H1 (cell line): ENCODE measurements at regions not wholly inside any gene's neighbourhood (a gene's known extent, or its start where the extent isn't known, plus 50 kb on each side); places are given as distances from the start of the nearest gene placed in this dataset.

Experiments
- CTCF ChIA-PET: fragments of 300-600 bp; sonication (Branson Sonifier 250); formaldehyde crosslinking; loops from one replicate; lab custom pipeline; 2021; ENCODE audit not compliant: partially characterized antibody; lab: Charles Lee
- POLR2A ChIA-PET: fragments of 300-600 bp; sonication (Branson Sonifier 250); formaldehyde crosslinking; loops from one replicate; lab custom pipeline; 2021; ENCODE audit warnings: inconsistent platforms; ENCODE audit not compliant: partially characterized antibody; lab: Charles Lee
- DNase-seq, 2 experiments: peaks; one replicate each; pipeline versions ENCODE4 v3.0.0 to v3.0.0-alpha.2; 2010 to 2022; ENCODE audit warnings: low spot score in 2 of 2, low read depth in 1 of 2, mixed read lengths in 1 of 2
- FAIRE-seq: peaks from 2 replicates; lab custom pipeline; 2011; peaks lifted over from hg19 to GRCh38; lab: Jason Lieb, UNC
- H2AFZ ChIP-seq: 2 replicates; pipeline ENCODE4 v1.8.1; 2012; ENCODE audit warnings: low read length, inconsistent platforms
- H2AK5ac ChIP-seq: 2 replicates; pipeline ENCODE4 v1.6.1; 2013; ENCODE audit warnings: low read depth, low read length
- H2BK120ac ChIP-seq: replicated peaks from 2 replicates; pipeline ENCODE3; 2013; ENCODE audit warnings: low read depth, low read length, inconsistent platforms
- H2BK12ac ChIP-seq: 2 replicates; pipeline ENCODE4 v1.6.1; 2013; ENCODE audit warnings: low read depth, low read length
- H2BK15ac ChIP-seq: 2 replicates; pipeline ENCODE4 v1.6.1; 2013; ENCODE audit warnings: low read length
- H2BK20ac ChIP-seq: 2 replicates; pipeline ENCODE4 v1.6.1; 2013; ENCODE audit warnings: low read length
- H2BK5ac ChIP-seq: 2 replicates; pipeline ENCODE4 v1.6.1; 2013; ENCODE audit warnings: low read depth, low read length
- H3K14ac ChIP-seq: 2 replicates; pipeline ENCODE4 v1.6.1; 2013; ENCODE audit warnings: inconsistent platforms; ENCODE audit not compliant: insufficient read length
- H3K18ac ChIP-seq: 2 replicates; pipeline ENCODE4 v1.6.1; 2013; ENCODE audit warnings: low read length; ENCODE audit errors: extremely low read depth
- H3K23ac ChIP-seq: 2 replicates; pipeline ENCODE4 v1.6.1; 2013; ENCODE audit warnings: inconsistent platforms; ENCODE audit not compliant: insufficient read length
- H3K23me2 ChIP-seq: 2 replicates; pipeline ENCODE4 v1.6.1; 2013; ENCODE audit warnings: low read depth, low read length
- H3K27ac ChIP-seq: 2 replicates; pipeline ENCODE4 v1.6.1; 2011; ENCODE audit warnings: low read depth, low read length, inconsistent platforms
- H3K27me3 ChIP-seq, 4 experiments: replicated peaks in 1 of 4; 1 replicate in 1 of 4; 2 replicates in 3 of 4; pipeline versions ENCODE4 v1.6.1 to v1.8.1; 2011 to 2013; ENCODE audit warnings: low read length in 3 of 4, mild to moderate bottlenecking in 3 of 4, inconsistent platforms in 2 of 4, mixed read lengths in 2 of 4, moderate library complexity in 1 of 4; ENCODE audit not compliant: control insufficient read depth in 3 of 4, insufficient read depth in 3 of 4; ENCODE audit errors: extremely low read depth in 1 of 4
- H3K36me3 ChIP-seq, 4 experiments: 2 replicates each; pipeline versions ENCODE4 v1.6.1 to v1.8.1; 2011 to 2013; ENCODE audit warnings: mild to moderate bottlenecking in 4 of 4, low read length in 3 of 4, moderate library complexity in 2 of 4, control low read depth in 1 of 4, inconsistent platforms in 1 of 4; ENCODE audit not compliant: insufficient read depth in 4 of 4, control insufficient read depth in 2 of 4
- H3K4ac ChIP-seq: replicated peaks from 2 replicates; pipeline ENCODE3; 2013; ENCODE audit warnings: low read length, low read depth, mixed read lengths, inconsistent platforms; ENCODE audit not compliant: insufficient read length
- H3K4me1 ChIP-seq, 4 experiments: replicated peaks in 1 of 4; 1 replicate in 1 of 4; 2 replicates in 3 of 4; pipeline versions ENCODE4 v1.6.1 to v1.8.1; 2011 to 2013; ENCODE audit warnings: low read length in 3 of 4, inconsistent platforms in 2 of 4, mixed read lengths in 1 of 4; ENCODE audit not compliant: insufficient read depth in 4 of 4, control insufficient read depth in 3 of 4
- H3K4me2 ChIP-seq, 2 experiments: 2 replicates each; pipeline versions ENCODE4 v1.6.1 to v1.8.1; 2011 to 2013; ENCODE audit warnings: low read depth in 2 of 2, low read length in 2 of 2, control low read depth in 1 of 2, inconsistent platforms in 1 of 2, mild to moderate bottlenecking in 1 of 2; ENCODE audit not compliant: insufficient read depth in 1 of 2
- H3K4me3 ChIP-seq, 4 experiments: fragments of 200-600, 300-600 bp in 1 of 4; sonication (generic), shearing (Covaris generic), sonication (Bioruptor Twin) in 1 of 4; 2 replicates each; pipeline versions ENCODE4 v1.5.1 to v1.8.1; 2011 to 2016; ENCODE audit warnings: low read length in 4 of 4, low read depth in 3 of 4, control low read depth in 2 of 4, inconsistent platforms in 2 of 4, mild to moderate bottlenecking in 2 of 4, mixed read lengths in 1 of 4, moderate library complexity in 1 of 4; ENCODE audit not compliant: insufficient read depth in 2 of 4; ENCODE audit errors: extremely low read depth in 1 of 4
- H3K56ac ChIP-seq: replicated peaks from 2 replicates; pipeline ENCODE3; 2013; ENCODE audit warnings: low read depth, mild to moderate bottlenecking, mixed read lengths, low read length, inconsistent platforms; ENCODE audit not compliant: insufficient read length
- H3K79me1 ChIP-seq: 2 replicates; pipeline ENCODE4 v1.6.1; 2013; ENCODE audit warnings: low read depth, low read length, control low read depth
- H3K79me2 ChIP-seq, 2 experiments: 2 replicates each; pipeline versions ENCODE4 v1.6.1 to v1.8.1; 2012 to 2013; ENCODE audit warnings: low read length in 2 of 2, mild to moderate bottlenecking in 2 of 2, inconsistent platforms in 1 of 2; ENCODE audit not compliant: insufficient read depth in 2 of 2, control insufficient read depth in 1 of 2
- H3K9ac ChIP-seq, 4 experiments: replicated peaks in 1 of 4; 1 replicate in 1 of 4; 2 replicates in 3 of 4; pipeline versions ENCODE4 v1.6.1 to v1.8.1; 2011 to 2013; ENCODE audit warnings: low read depth in 3 of 4, low read length in 3 of 4, control low read depth in 2 of 4, mild to moderate bottlenecking in 2 of 4, moderate library complexity in 2 of 4, inconsistent platforms in 1 of 4; ENCODE audit errors: extremely low read depth in 1 of 4
- H3K9me3 ChIP-seq, 2 experiments: 2 replicates each; pipeline versions ENCODE4 v1.6.1 to v1.8.1; 2012 to 2013; ENCODE audit warnings: mild to moderate bottlenecking in 2 of 2, moderate library complexity in 2 of 2, control low read depth in 1 of 2, inconsistent platforms in 1 of 2, low read depth in 1 of 2, low read length in 1 of 2, mixed read lengths in 1 of 2; ENCODE audit not compliant: insufficient read depth in 2 of 2
- H4K20me1 ChIP-seq, 2 experiments: replicated peaks in 1 of 2; 2 replicates each; pipeline versions ENCODE3 to v1.8.1; 2011 to 2013; ENCODE audit warnings: inconsistent platforms in 2 of 2, low read length in 2 of 2, mild to moderate bottlenecking in 1 of 2; ENCODE audit not compliant: insufficient read depth in 2 of 2, control insufficient read depth in 1 of 2
- H4K5ac ChIP-seq: 2 replicates; pipeline ENCODE4 v1.6.1; 2013; ENCODE audit warnings: low read length, low read depth, mixed read lengths, inconsistent platforms; ENCODE audit not compliant: insufficient read length
- H4K8ac ChIP-seq: 2 replicates; pipeline ENCODE4 v1.8.0; 2013; ENCODE audit warnings: mild to moderate bottlenecking, moderate library complexity, low read length, inconsistent platforms; ENCODE audit not compliant: insufficient read depth; ENCODE audit errors: extremely low read depth
- H4K91ac ChIP-seq: replicated peaks from 2 replicates; pipeline ENCODE3; 2013; ENCODE audit warnings: low read length, mixed read lengths, inconsistent platforms; ENCODE audit not compliant: insufficient read length
- E2F6 ChIP-seq: IDR thresholded peaks from 2 replicates; pipeline ENCODE4 v1.6.1; 2012; ENCODE audit warnings: inconsistent platforms
- GABPA ChIP-seq: IDR thresholded peaks from 2 replicates; pipeline ENCODE4 v1.6.1; 2011; ENCODE audit warnings: mild to moderate bottlenecking, low read length, moderate library complexity, borderline replicate concordance; ENCODE audit not compliant: insufficient read depth
- HDAC2 ChIP-seq, 2 experiments: fragments of 300-600 bp in 1 of 2; sonication (generic) in 1 of 2; IDR thresholded peaks; 2 replicates each; pipeline ENCODE4 v1.6.1; 2011 to 2012; ENCODE audit warnings: low read depth in 2 of 2, low read length in 2 of 2, mild to moderate bottlenecking in 2 of 2, moderate library complexity in 2 of 2, borderline replicate concordance in 1 of 2, inconsistent platforms in 1 of 2
- HDAC6 ChIP-seq: IDR thresholded peaks from one replicate; pipeline ENCODE4 v1.7.1; 2012; ENCODE audit warnings: low read depth, mild to moderate bottlenecking, inconsistent platforms, low read length, moderate library complexity
- POLR2AphosphoS5 ChIP-seq: IDR thresholded peaks from 2 replicates; pipeline ENCODE4 v1.6.1; 2011; ENCODE audit warnings: low read depth, low read length
- POU5F1 ChIP-seq: IDR thresholded peaks from 2 replicates; pipeline ENCODE4 v1.6.1; 2011; ENCODE audit warnings: low read depth, mild to moderate bottlenecking, low read length, moderate library complexity
- SIRT6 ChIP-seq: IDR thresholded peaks from one replicate; pipeline ENCODE4 v1.7.1; 2012; ENCODE audit warnings: low read length, inconsistent platforms
- SP4 ChIP-seq: IDR thresholded peaks from 2 replicates; pipeline ENCODE4 v1.6.1; 2012; ENCODE audit warnings: low read length, inconsistent platforms
- TCF12 ChIP-seq: IDR thresholded peaks from 2 replicates; pipeline ENCODE4 v1.6.1; 2011; ENCODE audit warnings: low read depth, mild to moderate bottlenecking, low read length
- USF2 ChIP-seq: IDR thresholded peaks from 2 replicates; pipeline ENCODE4 v1.6.1; 2011; ENCODE audit warnings: low read length, improper control_type of control experiment
- WGBS, 2 experiments: shearing (Covaris generic) in 1 of 2; methylation state at CpG; one replicate each; pipeline versions ENCODE4 v1.1.6 to v1.1.7; 2013 to 2015; ENCODE audit warnings: low lambda C conversion rate in 2 of 2, mixed read lengths in 2 of 2, inconsistent platforms in 1 of 2, low coverage in 1 of 2, missing lambda C conversion rate in 1 of 2; ENCODE audit not compliant: insufficient replicate concordance in 2 of 2, insufficient coverage in 1 of 2, insufficient read length in 1 of 2; ENCODE audit errors: extremely low coverage in 1 of 2, missing lambda C conversion rate in 1 of 2; 5-methylcytosine and 5-hydroxymethylcytosine counted together

- Histone ChIP-seq H2AFZ (no peak overlapping the region), H2BK15ac (no peak overlapping the region), H3K4me1 (no peaks in the 10 kb centered on the region), H4K5ac (no peak overlapping the region), H3K4ac (no peak overlapping the region), H2BK120ac (no peak overlapping the region), H2BK12ac (no peak overlapping the region), H3K23ac (no peak overlapping the region), H3K79me1 (no peaks in the 10 kb centered on the region), H2BK5ac (no peak overlapping the region), H3K9ac (no peak overlapping the region), H3K36me3 (no peaks in the 10 kb centered on the region), H3K4me2 (no peak overlapping the region), H3K79me2 (no peaks in the 10 kb centered on the region), H3K23me2 (no peaks in the 10 kb centered on the region), H3K4me3 (no peak overlapping the region), H3K27ac (no peak overlapping the region), H3K18ac (no peak overlapping the region), H2AK5ac (no peak overlapping the region), H3K27me3 (no peaks in the 10 kb centered on the region), H3K56ac (no peak overlapping the region), H2BK20ac (no peak overlapping the region), H4K8ac (no peak overlapping the region), H4K20me1 (no peaks in the 10 kb centered on the region), H3K14ac (no peak overlapping the region), H3K9me3 (peaks cover 3% of the 10 kb centered on the region in 2 experiments; a peak in 2 of 4 replicates), H4K91ac (no peak overlapping the region)
- WGBS, 2 experiments: 95% methylated on average over 3 of the region's 3 CpGs; no CpG with 5 or more reads in 1 of the 2 experiments
- FAIRE-seq (no peak), DNase-seq (no peak)
- ChIA-PET CTCF (no interaction called here), POLR2A (no interaction called here)
- TF ChIP-seq HDAC6: no peak
- TF ChIP-seq SP4: no peak
- TF ChIP-seq TCF12: no peak
- TF ChIP-seq E2F6: no peak
- TF ChIP-seq HDAC2 (IDR thresholded peaks at IDR 0.05; ENCODE audit: borderline replicate concordance in 1 of 2, low read depth in 2 of 2, low read length in 2 of 2): no peak
- no peak for TF ChIP-seq SIRT6
- TF ChIP-seq POLR2AphosphoS5: no peak
- no peak for TF ChIP-seq POU5F1
- TF ChIP-seq GABPA: no peak
- TF ChIP-seq USF2: no peak
Measured at GRCh38 chr13:71325556-71325955, 541.4 kb downstream of the DACH1 start.
